GM19351 (cell line): ENCODE measurements at regions not wholly inside any gene's neighbourhood (a gene's known extent, or its start where the extent isn't known, plus 50 kb on each side); places are given as distances from the start of the nearest gene placed in this dataset.
A peak's percentile ranks its signal among the peaks of the same experiment; 100 is the strongest.

Experiments
- ATAC-seq: cut with Tn5 transposase; IDR thresholded peaks from one replicate; pipeline ENCODE4 v1.9.1; 2021; ENCODE audit warnings: mild to moderate bottlenecking, moderate library complexity; ENCODE audit not compliant: unreplicated experiment

- no peak for ATAC-seq
Observed at GRCh38 chr2:37541516-37541915, 129.9 kb downstream of the CDC42EP3 start.

- ATAC-seq: no peak
Observed at GRCh38 chr2:37543999-37544557, 127.4 kb downstream of the CDC42EP3 start.

DNA sequence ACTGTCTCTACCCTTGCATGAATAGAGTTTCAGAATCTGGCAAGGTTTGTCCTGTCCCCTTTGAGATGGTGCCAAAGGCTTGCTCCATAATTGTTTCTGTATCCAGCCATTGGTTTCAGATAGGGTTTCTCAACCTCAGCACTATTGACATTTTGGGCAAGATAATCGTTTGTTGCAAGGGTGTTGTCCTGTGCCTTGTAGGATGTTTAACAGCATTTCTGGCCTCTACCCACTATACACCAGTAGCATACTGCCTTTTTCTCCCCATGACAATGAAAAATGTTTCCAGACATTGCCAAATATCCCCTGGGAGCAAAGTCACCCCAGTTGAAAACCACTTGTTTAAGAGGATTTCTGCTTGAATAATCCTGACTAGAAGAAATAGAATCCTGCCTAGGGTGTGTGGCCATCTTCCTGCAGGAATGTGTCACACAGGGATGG is 126.8 kb downstream of the CDC42EP3 start:
- ATAC-seq: no peak

GRCh38 chr2:37549598-37549997 is 121.8 kb downstream of the CDC42EP3 start:
- peak; percentile 77 for ATAC-seq

- ATAC-seq: peak; percentile 52
Observed at GRCh38 chr2:37550190-37550589, 121.3 kb downstream of the CDC42EP3 start.

DNA sequence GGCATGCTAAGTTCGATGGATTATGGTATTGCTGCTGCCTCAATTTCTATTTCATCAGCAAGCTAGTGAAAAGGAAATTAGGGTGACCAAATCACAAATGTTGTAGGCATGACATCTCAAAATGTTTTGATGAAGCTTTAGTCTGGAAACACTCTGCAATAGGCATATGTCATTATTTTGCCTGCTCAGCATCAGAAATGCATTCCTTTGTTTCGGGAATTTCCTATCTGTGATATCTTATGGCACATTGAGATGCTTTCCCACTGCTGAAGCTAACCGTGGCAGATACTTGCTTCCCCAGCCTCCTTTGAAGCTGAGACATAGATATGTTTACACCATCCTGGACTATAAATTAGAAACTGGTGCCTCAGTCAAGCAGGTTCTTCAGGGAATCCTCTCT is 119.7 kb downstream of the CDC42EP3 start:
- no peak for ATAC-seq

- ATAC-seq: no peak
Observed at GRCh38 chr2:37552339-37552738, 119.1 kb downstream of the CDC42EP3 start.

DNA sequence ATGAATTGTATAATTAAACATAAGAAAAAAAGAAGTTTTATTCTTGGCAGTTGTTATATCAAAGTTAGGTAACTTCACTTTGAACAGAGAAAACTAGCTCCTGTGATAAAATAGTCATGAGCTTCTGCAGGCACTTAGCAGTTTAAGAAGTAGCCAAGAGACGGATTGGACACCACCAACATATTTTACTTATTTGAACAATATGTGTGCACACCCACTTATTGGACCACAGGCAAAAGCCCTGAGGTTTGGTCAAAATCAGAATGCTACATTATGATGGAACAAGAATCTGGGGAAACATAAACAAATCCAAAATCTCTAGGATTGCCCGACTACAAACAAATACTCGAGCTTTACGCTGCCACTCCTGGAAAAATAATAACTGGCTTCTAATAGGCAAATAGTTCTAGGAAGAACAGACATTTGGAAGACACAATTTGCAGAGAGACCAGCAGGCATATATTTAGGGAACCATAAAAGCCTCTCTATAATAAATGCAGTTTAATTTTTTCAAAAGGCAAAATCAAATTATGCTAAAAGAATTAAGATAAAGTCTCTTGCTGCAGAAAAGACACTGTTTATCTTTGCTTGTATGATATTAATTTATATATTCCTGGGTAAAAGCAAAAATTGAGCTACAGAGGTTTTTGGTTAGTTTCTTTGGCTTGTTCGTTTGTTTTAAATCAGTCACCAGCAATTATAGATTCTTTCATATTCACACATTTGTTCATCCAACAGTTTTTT is 117.9 kb downstream of the CDC42EP3 start:
- no peak for ATAC-seq

- ATAC-seq: no peak
Observed at GRCh38 chr2:37554155-37554510, 117.3 kb downstream of the CDC42EP3 start.

DNA sequence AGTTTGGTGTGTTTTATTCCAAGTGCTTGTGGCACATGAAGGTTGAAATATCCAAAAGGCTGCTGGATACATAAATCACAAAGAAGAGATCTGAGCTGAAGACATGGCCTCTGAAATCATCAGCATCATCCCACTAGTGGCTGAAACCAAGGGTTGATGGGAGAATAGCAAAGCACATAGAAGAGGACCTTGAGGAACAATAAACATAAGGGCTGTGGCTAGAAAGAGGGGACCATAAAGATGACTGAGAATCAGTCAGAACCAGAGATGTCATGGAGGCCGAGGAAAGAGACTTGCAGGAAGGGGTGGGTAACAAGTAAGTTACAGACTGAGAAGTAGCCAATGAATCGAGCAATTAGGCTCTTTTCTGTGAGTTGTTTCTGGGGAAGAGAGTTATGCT is 116.8 kb downstream of the CDC42EP3 start:
- ATAC-seq: no peak

- no peak for ATAC-seq
Observed at GRCh38 chr2:37555457-37555856, 116.0 kb downstream of the CDC42EP3 start.

- no peak for ATAC-seq
Observed at GRCh38 chr2:37556256-37556655, 115.2 kb downstream of the CDC42EP3 start.

DNA sequence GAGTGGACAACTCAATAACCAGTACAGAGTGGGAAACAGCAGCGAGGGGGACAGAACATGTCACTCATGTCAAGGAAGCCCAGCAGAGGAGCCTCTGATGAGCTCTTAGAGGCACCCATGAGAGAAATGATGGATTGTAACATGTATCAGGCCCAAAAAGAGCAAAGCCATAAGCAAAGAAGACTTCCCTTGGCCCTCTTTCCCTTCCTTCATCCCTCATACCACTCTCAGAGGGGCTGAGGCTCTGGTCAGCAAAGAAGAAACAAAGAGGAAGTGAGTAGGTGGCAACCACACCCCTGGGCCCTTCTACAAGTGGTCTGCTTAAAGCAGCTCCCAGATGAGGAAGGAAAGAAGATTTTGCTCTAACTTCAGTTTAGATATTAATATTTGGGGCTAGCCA is 112.8 kb downstream of the CDC42EP3 start:
- peak; percentile 63 for ATAC-seq

GRCh38 chr2:37560241-37560848 is 111.1 kb downstream of the CDC42EP3 start:
- ATAC-seq: no peak

DNA sequence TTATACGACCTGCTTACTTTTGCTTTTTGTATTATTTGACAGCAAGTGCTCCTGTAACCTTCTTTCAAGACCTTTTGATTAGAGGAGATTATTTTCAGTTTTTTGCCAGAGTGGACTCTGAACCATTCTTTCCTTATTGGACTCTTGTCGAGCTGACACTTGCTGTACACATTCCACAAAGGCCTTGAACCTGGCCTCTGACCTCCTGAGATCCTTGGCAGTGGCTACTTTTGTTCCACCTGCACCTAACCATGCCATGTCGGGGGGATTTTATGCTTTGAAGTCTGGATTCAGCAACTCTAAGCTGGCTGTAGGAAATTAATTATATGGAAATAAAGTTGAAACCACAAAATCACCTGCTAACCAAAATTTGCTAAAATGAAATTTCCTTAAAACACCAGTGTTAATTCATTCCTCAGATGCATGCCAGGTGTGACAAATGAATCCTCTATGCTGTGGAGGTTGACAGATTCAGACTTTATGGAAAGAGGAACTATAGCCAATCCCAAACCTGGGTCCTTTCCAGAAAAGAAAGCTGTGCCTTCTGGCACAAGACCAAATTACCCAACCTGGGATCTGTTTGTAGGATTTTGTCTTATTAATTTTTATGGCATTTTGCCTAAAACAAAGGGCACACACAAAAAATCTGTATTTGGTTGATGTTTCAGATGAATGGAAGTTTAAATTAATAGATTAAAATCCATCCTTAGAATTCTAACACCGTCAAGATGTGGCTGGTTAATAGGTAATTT is 110.4 kb downstream of the CDC42EP3 start:
- ATAC-seq: no peak

- ATAC-seq: peak; percentile 83
Observed at GRCh38 chr2:37561615-37562569, 109.5 kb downstream of the CDC42EP3 start.

- no peak for ATAC-seq
Observed at GRCh38 chr2:37563375-37564015, 107.9 kb downstream of the CDC42EP3 start.

DNA sequence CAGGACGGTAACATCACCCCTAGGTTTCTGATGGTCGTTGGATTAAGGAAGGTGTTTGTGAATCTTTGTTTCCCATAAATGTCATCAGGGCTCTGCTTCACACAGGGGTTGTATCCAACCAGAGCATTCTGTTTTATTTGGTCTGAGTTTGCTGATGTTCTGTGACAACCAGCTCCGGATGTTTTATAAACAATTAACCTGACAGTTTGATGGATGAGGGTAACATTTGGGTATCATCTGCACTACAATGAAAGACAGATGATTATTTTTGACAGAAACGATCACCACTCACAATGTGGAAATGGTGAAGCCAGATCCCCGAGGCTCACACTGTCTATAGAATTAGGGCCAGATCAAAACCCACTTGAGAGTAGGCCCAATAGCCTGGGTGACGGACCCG is 107.1 kb downstream of the CDC42EP3 start:
- ATAC-seq: no peak

DNA sequence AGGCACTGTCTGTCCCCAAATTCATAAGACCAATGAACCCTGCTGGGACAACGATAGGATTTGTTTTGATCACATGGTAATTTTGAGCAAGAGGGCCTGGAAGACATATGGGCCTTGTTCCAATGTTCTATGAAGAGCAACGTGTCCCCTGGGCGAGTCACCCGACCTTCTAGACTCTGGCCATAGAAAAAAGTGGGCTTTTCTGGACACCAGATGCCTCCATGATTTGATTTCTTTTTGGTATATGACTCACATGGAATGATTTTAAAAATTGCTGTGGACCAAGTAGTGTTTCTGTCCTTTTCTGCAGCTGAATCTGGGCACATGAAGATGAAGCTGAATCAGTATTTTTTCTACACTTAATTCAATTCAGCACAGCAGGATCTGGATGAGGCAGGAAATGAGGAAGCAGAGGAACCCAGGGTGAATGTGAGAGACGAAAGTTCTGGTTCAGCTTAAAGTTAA is 104.9 kb downstream of the CDC42EP3 start:
- ATAC-seq: no peak

DNA sequence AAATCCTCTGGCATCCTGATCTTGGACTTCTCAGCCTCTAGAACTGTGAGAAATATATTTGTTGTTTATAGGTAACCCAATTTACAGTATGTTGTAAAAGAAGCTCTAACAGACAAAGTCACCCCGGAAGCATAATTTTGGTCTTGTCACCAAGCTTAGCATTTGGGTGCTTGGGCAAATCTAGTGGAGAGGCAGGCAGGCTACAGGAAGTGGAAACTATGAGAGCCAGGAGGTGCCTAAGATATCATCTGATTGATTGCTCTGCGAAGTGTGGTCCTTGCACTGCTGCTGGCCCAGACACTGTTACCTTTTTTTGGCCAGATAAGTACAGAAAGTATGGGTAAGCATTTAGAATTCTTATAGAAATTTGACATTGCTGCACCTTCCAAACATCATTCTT is 102.9 kb downstream of the CDC42EP3 start:
- ATAC-seq: no peak
